ENCODE measurements at regions not wholly inside any gene's neighbourhood (a gene's known extent, or its start where the extent isn't known, plus 50 kb on each side); places are given as distances from the start of the nearest gene placed in this dataset.

GRCh38 chr12:92520511-92520910 lies 182.3 kb upstream of the PLEKHG7 start:
- TF ChIP-seq CTCF (IDR thresholded peaks at IDR 0.05; ENCODE audit: low read length) (no peak), EZH2 (optimal IDR thresholded peaks at IDR 0.05; ENCODE audit: low read depth, low read length) (no peak), EZH2phosphoT487 (IDR thresholded peaks at IDR 0.05; ENCODE audit: low read length) (no peak)
